HEK293 (cell line): ENCODE measurements at regions not wholly inside any gene's neighbourhood (a gene's known extent, or its start where the extent isn't known, plus 50 kb on each side); places are given as distances from the start of the nearest gene placed in this dataset.
A peak's percentile ranks its signal among the peaks of the same experiment; 100 is the strongest.
"Not testable (repeated sequence)": the region's sequence is repeated elsewhere in the genome, so short reads cannot be mapped to it uniquely, and the experiment has no call there.

Experiments
- CTCF ChIA-PET: fragments of 350-600 bp; formaldehyde crosslinking; extraction: SDS; loops from one replicate; lab custom pipeline; 2021; ENCODE audit warnings: antibody characterized with exemption; lab: Yijun Ruan, JAX
- POLR2A ChIA-PET: fragments of 300-600 bp; formaldehyde crosslinking; extraction: SDS; loops from one replicate; lab custom pipeline; 2020; ENCODE audit warnings: antibody characterized with exemption, inconsistent platforms; lab: Yijun Ruan, JAX
- H3K27ac ChIP-seq: fragments of 200-500 bp; sonication (Bioruptor generic); 2 replicates; pipeline ENCODE4 v1.5.1; 2014; ENCODE audit warnings: low read depth, low read length, control low read depth, inconsistent platforms; ENCODE audit errors: extremely low read depth
- H3K36me3 ChIP-seq, 2 experiments: fragments of 200-500 bp in 1 of 2; sonication (Bioruptor generic) in 1 of 2; 1 replicate in 1 of 2; 2 replicates in 1 of 2; pipeline ENCODE4 v1.5.1; 2014 to 2017; ENCODE audit warnings: inconsistent platforms in 2 of 2, low read length in 2 of 2; ENCODE audit not compliant: control insufficient read depth in 2 of 2, insufficient read depth in 1 of 2
- H3K4me1 ChIP-seq: fragments of 200-500 bp; sonication (Bioruptor generic); 2 replicates; pipeline ENCODE4 v1.5.1; 2014; ENCODE audit warnings: mild to moderate bottlenecking, low read length, inconsistent platforms; ENCODE audit not compliant: control insufficient read depth, insufficient read depth
- H3K4me3 ChIP-seq: 2 replicates; pipeline ENCODE4 v1.5.1; 2011; ENCODE audit warnings: low read depth, mild to moderate bottlenecking, control low read depth, low read length, moderate library complexity
- H3K9me3 ChIP-seq: fragments of 200-500 bp; sonication (Bioruptor generic); 2 replicates; pipeline ENCODE4 v1.5.1; 2014; ENCODE audit warnings: low read depth, low read length, inconsistent platforms; ENCODE audit not compliant: control insufficient read depth, insufficient read depth
- BCL11B ChIP-seq: fragments of 450-650 bp; formaldehyde crosslinking; IDR thresholded peaks from 2 replicates; pipeline ENCODE4 v1.5.1; 2016; ENCODE audit warnings: low read depth, missing biosample characterization, missing genetic modification characterization
- IKZF3 ChIP-seq: fragments of 450-650 bp; IDR thresholded peaks from 2 replicates; pipeline ENCODE4 v1.5.0; 2018; ENCODE audit warnings: missing biosample characterization, mild to moderate bottlenecking, missing genetic modification characterization, moderate library complexity
- PATZ1 ChIP-seq: fragments of 450-650 bp; formaldehyde crosslinking; IDR thresholded peaks from 2 replicates; pipeline ENCODE4 v1.5.1; 2016; ENCODE audit warnings: missing biosample characterization, missing genetic modification characterization
- SETDB1 ChIP-seq: IDR thresholded peaks from one replicate; pipeline ENCODE4 v1.6.1; 2017; ENCODE audit warnings: mild to moderate bottlenecking, low read length, moderate library complexity, mixed read lengths; ENCODE audit not compliant: insufficient read length
- ZBTB21 ChIP-seq: fragments of 450-650 bp; formaldehyde crosslinking; IDR thresholded peaks from 2 replicates; pipeline ENCODE4 v1.5.1; 2017; ENCODE audit warnings: missing biosample characterization, missing genetic modification characterization
- ZEB2 ChIP-seq: fragments of 450-650 bp; formaldehyde crosslinking; IDR thresholded peaks from 2 replicates; pipeline ENCODE4 v1.5.1; 2016; ENCODE audit warnings: missing biosample characterization, missing genetic modification characterization
- ZNF121 ChIP-seq: fragments of 450-650 bp; formaldehyde crosslinking; IDR thresholded peaks from 2 replicates; pipeline ENCODE4 v1.5.1; 2016; ENCODE audit warnings: missing biosample characterization, missing genetic modification characterization
- ZNF140 ChIP-seq: fragments of 450-650 bp; formaldehyde crosslinking; IDR thresholded peaks from 2 replicates; pipeline ENCODE4 v1.5.1; 2016; ENCODE audit warnings: missing biosample characterization, missing genetic modification characterization
- ZNF146 ChIP-seq: fragments of 450-650 bp; formaldehyde crosslinking; IDR thresholded peaks from 2 replicates; pipeline ENCODE4 v1.5.1; 2016; ENCODE audit warnings: missing biosample characterization, missing genetic modification characterization
- ZNF211 ChIP-seq: fragments of 450-650 bp; formaldehyde crosslinking; IDR thresholded peaks from 2 replicates; pipeline ENCODE4 v1.5.1; 2016; ENCODE audit warnings: low read depth, missing biosample characterization, missing genetic modification characterization
- ZNF239 ChIP-seq: fragments of 450-650 bp; formaldehyde crosslinking; IDR thresholded peaks from 2 replicates; pipeline ENCODE4 v1.5.1; 2016; ENCODE audit warnings: missing biosample characterization, missing genetic modification characterization
- ZNF24 ChIP-seq: fragments of 450-650 bp; formaldehyde crosslinking; IDR thresholded peaks from 2 replicates; pipeline ENCODE4 v1.5.1; 2016; ENCODE audit warnings: missing biosample characterization, missing genetic modification characterization
- ZNF311 ChIP-seq: fragments of 450-650 bp; formaldehyde crosslinking; IDR thresholded peaks from 2 replicates; pipeline ENCODE4 v1.5.1; 2017; ENCODE audit warnings: missing biosample characterization, missing genetic modification characterization, borderline replicate concordance
- ZNF518A ChIP-seq: fragments of 450-650 bp; formaldehyde crosslinking; conservative IDR thresholded peaks from 2 replicates; pipeline ENCODE4 v1.5.1; 2016; ENCODE audit warnings: low read depth, missing biosample characterization, missing genetic modification characterization
- ZNF639 ChIP-seq: fragments of 450-650 bp; formaldehyde crosslinking; IDR thresholded peaks from 2 replicates; pipeline ENCODE4 v1.5.1; 2016; ENCODE audit warnings: missing biosample characterization, missing genetic modification characterization
- ZNF692 ChIP-seq: fragments of 450-650 bp; formaldehyde crosslinking; IDR thresholded peaks from 2 replicates; pipeline ENCODE4 v1.5.1; 2016; ENCODE audit warnings: missing biosample characterization, missing genetic modification characterization
- ZNF76 ChIP-seq: fragments of 450-650 bp; formaldehyde crosslinking; IDR thresholded peaks from 2 replicates; pipeline ENCODE4; 2016; ENCODE audit warnings: low read depth, missing biosample characterization, missing genetic modification characterization, borderline replicate concordance
- ZNF776 ChIP-seq: fragments of 450-650 bp; formaldehyde crosslinking; IDR thresholded peaks from 2 replicates; pipeline ENCODE4 v1.5.0; 2017; ENCODE audit warnings: missing biosample characterization, missing genetic modification characterization, borderline replicate concordance
- ZNF843 ChIP-seq: fragments of 450-650 bp; formaldehyde crosslinking; IDR thresholded peaks from 2 replicates; pipeline ENCODE4 v1.5.1; 2016; ENCODE audit warnings: missing biosample characterization, missing genetic modification characterization

- TF ChIP-seq ZEB2: no peak
- no peak for TF ChIP-seq ZNF140 (tag by site-specific recombination)
- TF ChIP-seq ZNF843: no peak
These were observed 206.3 kb upstream of the TOM1L1 start (continued) for GRCh38 chr17:54694287-54694887.

- H3K9me3 ChIP-seq, CTCF ChIA-PET, H3K27ac ChIP-seq, H3K4me3 ChIP-seq, H3K36me3 ChIP-seq, H3K4me1 ChIP-seq, POLR2A ChIA-PET: not testable (repeated sequence)
These were observed 187.9 kb upstream of the TOM1L1 start for GRCh38 chr17:54712798-54713197.

- Histone ChIP-seq H3K36me3 (no peaks in the 10 kb centered on the region), H3K4me1 (no peaks in the 10 kb centered on the region), H3K9me3 (no peaks in the 10 kb centered on the region), H3K27ac (no peak overlapping the region), H3K4me3 (no peak overlapping the region)
- ChIA-PET CTCF (interaction anchor here (0.7 kb wide), 1 partner anchor 1412 kb away, joined by 3 read pairs; no protein-coding TSS in a partner anchor), POLR2A (no interaction called here)
- TF ChIP-seq PATZ1 (no peak), ZNF639 (tag by site-specific recombination) (no peak), ZNF211 (tag by site-specific recombination) (no peak), BCL11B (no peak), IKZF3 (tag by site-specific recombination) (no peak), ZNF76 (tag by site-specific recombination) (no peak), ZNF121 (tag by site-specific recombination) (no peak), ZNF24 (tag by site-specific recombination) (no peak), ZNF239 (no peak), ZNF776 (no peak), ZNF692 (tag by site-specific recombination) (no peak), ZNF311 (no peak)
These were observed 182.4 kb upstream of the TOM1L1 start for GRCh38 chr17:54718286-54718685.

GRCh38 chr17:54727624-54728023, 173.0 kb upstream of the TOM1L1 start:
- Histone ChIP-seq H3K4me1 (no peaks in the 10 kb centered on the region), H3K9me3 (no peaks in the 10 kb centered on the region), H3K27ac (no peak overlapping the region), H3K36me3 (no peaks in the 10 kb centered on the region), H3K4me3 (no peak overlapping the region)
- POLR2A ChIA-PET: no interaction called here
- CTCF ChIA-PET: interaction anchor here (0.6 kb wide), 2 partner anchors 42 to 456 kb away, joined by 3 read pairs; no protein-coding TSS in a partner anchor
- TF ChIP-seq SETDB1 (peak; percentile 84), ZBTB21 (tag by site-specific recombination) (no peak), ZNF146 (tag by site-specific recombination) (no peak), ZNF518A (tag by site-specific recombination) (no peak)
